K562 (cell line): ENCODE measurements at regions not wholly inside any gene's neighbourhood (a gene's known extent, or its start where the extent isn't known, plus 50 kb on each side); places are given as distances from the start of the nearest gene placed in this dataset.

ENCODE experiments used
- ATAC-seq: fragments of 200-7000 bp; cut with Tn5 transposase; 3 replicates; pipeline ENCODE4 v1.9.1; 2020; ENCODE audit warnings: moderate library complexity
- BruUV-seq: library from RNA; stranded (reverse); fragments of 400-500 nt; replicated peaks from 2 replicates; lab custom pipeline; 2021; lab: Mats Ljungman, UMichigan
- CTCF ChIA-PET: fragments of 300-600 bp; formaldehyde crosslinking; extraction: SDS; loops from one replicate; lab custom pipeline; 2021; ENCODE audit warnings: low intra/inter-chr PET ratio; lab: Yijun Ruan, JAX
- POLR2A ChIA-PET: fragments of 300-600, 350-650 bp; sonication (Branson Sonifier 250); formaldehyde crosslinking; extraction: SDS; loops from one replicate; lab custom pipeline; 2021; ENCODE audit warnings: antibody characterized with exemption, inconsistent platforms; lab: Yijun Ruan, JAX
- DNase-seq, 4 experiments: peaks; one replicate each; pipeline versions ENCODE4 v3.0.0 to v3.0.0-alpha.2; 2011 to 2018; ENCODE audit warnings: low spot score in 3 of 4, mixed read lengths in 3 of 4; ENCODE audit errors: extremely low read depth in 1 of 4
- FAIRE-seq: peaks from 2 replicates; lab custom pipeline; 2011; peaks lifted over from hg19 to GRCh38; lab: Jason Lieb, UNC
- H2AFZ ChIP-seq: 2 replicates; pipeline ENCODE4 v1.6.0; 2011; ENCODE audit warnings: low read depth, low read length, control low read depth, inconsistent platforms
- H3K27ac ChIP-seq: fragments of 200-600 bp; 3 replicates; pipeline ENCODE4 v1.8.0; 2011; ENCODE audit warnings: low read depth, mild to moderate bottlenecking, control low read depth, inconsistent platforms, low read length, moderate library complexity, mixed read lengths; ENCODE audit errors: extremely low read depth
- H3K27me3 ChIP-seq, 2 experiments: fragments of 300-600 bp in 1 of 2; 2 replicates in 1 of 2; 3 replicates in 1 of 2; pipeline versions ENCODE4 v1.6.0 to v1.8.0; 2011; ENCODE audit warnings: inconsistent platforms in 2 of 2, low read length in 2 of 2, mild to moderate bottlenecking in 1 of 2, mixed read lengths in 1 of 2, moderate library complexity in 1 of 2; ENCODE audit not compliant: control insufficient read depth in 2 of 2, insufficient read depth in 2 of 2
- H3K36me3 ChIP-seq: fragments of 300-600 bp; 3 replicates; pipeline ENCODE4 v1.8.0; 2011; ENCODE audit warnings: mild to moderate bottlenecking, low read length, inconsistent platforms; ENCODE audit not compliant: control insufficient read depth, insufficient read depth
- H3K4me1 ChIP-seq, 2 experiments: fragments of 200-600 bp in 1 of 2; replicated peaks in 1 of 2; 2 replicates in 1 of 2; 3 replicates in 1 of 2; pipeline versions ENCODE4 v1.5.1 to v1.8.0; 2011; ENCODE audit warnings: inconsistent platforms in 2 of 2, low read length in 2 of 2, mild to moderate bottlenecking in 1 of 2, mixed read lengths in 1 of 2, moderate library complexity in 1 of 2; ENCODE audit not compliant: control insufficient read depth in 2 of 2, insufficient read depth in 2 of 2
- H3K4me2 ChIP-seq: 2 replicates; pipeline ENCODE4 v1.6.1; 2011; ENCODE audit warnings: low read length, control low read depth, inconsistent platforms, mixed read lengths; ENCODE audit not compliant: insufficient read depth
- H3K4me3 ChIP-seq: fragments of 200-600 bp; sonication (generic), shearing (Covaris generic); 2 replicates; pipeline ENCODE4 v1.5.1; 2016; ENCODE audit warnings: control low read depth, inconsistent platforms
- H3K79me2 ChIP-seq: fragments of 200-600 bp; 3 replicates; pipeline ENCODE4 v1.8.0; 2011; ENCODE audit warnings: low read length, inconsistent platforms; ENCODE audit not compliant: control insufficient read depth, insufficient read depth
- H3K9ac ChIP-seq, 2 experiments: 2 replicates each; pipeline versions ENCODE4 v1.6.0 to v1.6.1; 2011; ENCODE audit warnings: low read depth in 2 of 2, low read length in 2 of 2, control low read depth in 1 of 2, inconsistent platforms in 1 of 2, mild to moderate bottlenecking in 1 of 2, mixed read lengths in 1 of 2; ENCODE audit not compliant: insufficient read depth in 1 of 2
- H3K9me1 ChIP-seq: one replicate; pipeline ENCODE4 v1.6.0; 2011; ENCODE audit warnings: inconsistent platforms, mild to moderate bottlenecking, low read length, moderate library complexity; ENCODE audit not compliant: control insufficient read depth, insufficient read depth
- H3K9me3 ChIP-seq: replicated peaks from 2 replicates; pipeline ENCODE4 v1.5.1; 2011; ENCODE audit warnings: low read depth, low read length, inconsistent platforms; ENCODE audit not compliant: control insufficient read depth, insufficient read depth
- H4K20me1 ChIP-seq: replicated peaks from 2 replicates; pipeline ENCODE4 v1.6.1; 2011; ENCODE audit warnings: low read length, inconsistent platforms, mixed read lengths; ENCODE audit not compliant: control insufficient read depth, insufficient read depth
- GTF2B ChIP-seq: IDR thresholded peaks from 2 replicates; pipeline ENCODE4 v1.6.1; 2011; ENCODE audit not compliant: insufficient read length; ENCODE audit errors: extremely low read depth
- KLF16 ChIP-seq: IDR thresholded peaks from 2 replicates; pipeline ENCODE4 v1.6.1; 2016; ENCODE audit warnings: antibody characterized with exemption
- RERE ChIP-seq: sonication (generic); formaldehyde crosslinking; IDR thresholded peaks from 2 replicates; pipeline ENCODE4 v1.8.0; 2023; ENCODE audit warnings: missing genetic modification reagents, mild to moderate bottlenecking, borderline replicate concordance
- ZFP30 ChIP-seq: fragments of 250-450 bp; sonication (Bioruptor Pico); IDR thresholded peaks from 2 replicates; pipeline ENCODE4 v1.8.0; 2022; ENCODE audit warnings: moderate library complexity, mild to moderate bottlenecking, inconsistent platforms, borderline replicate concordance
- ZNF140 ChIP-seq: fragments of 250-450 bp; sonication (Bioruptor Pico); IDR thresholded peaks from 2 replicates; pipeline ENCODE4 v1.8.0; 2021; ENCODE audit warnings: moderate library complexity, mild to moderate bottlenecking, inconsistent platforms
- WGBS: fragments of 100-300 bp; shearing (Covaris generic); methylation state at CpG from one replicate; pipeline ENCODE4 v1.1.6; 2016; ENCODE audit warnings: low coverage, mixed read lengths; ENCODE audit not compliant: insufficient coverage; ENCODE audit errors: missing lambda C conversion rate; 5-methylcytosine and 5-hydroxymethylcytosine counted together
- in situ Hi-C: fragments of 300-500 bp; cut with MboI; formaldehyde crosslinking; loops from 4 replicates; pipeline ENCODE4 v1.15.0; 2018; ENCODE audit warnings: inconsistent platforms, mixed read lengths
- intact Hi-C: fragments of 100-400 bp; cut with micrococcal nuclease; formaldehyde crosslinking; loops from 2 replicates; pipeline ENCODE4 v1.14.2; 2022

- Histone ChIP-seq H3K4me3 (no peak overlapping the region), H3K27ac (no peak overlapping the region), H3K36me3 (no peaks in the 10 kb centered on the region), H3K9me1 (no peaks in the 10 kb centered on the region), H3K4me2 (no peak overlapping the region), H3K9ac (no peak overlapping the region), H3K9me3 (no peaks in the 10 kb centered on the region), H2AFZ (no peak overlapping the region), H3K27me3 (peaks cover 19 to 41% of the 10 kb centered on the region in 2 experiments; a peak in 4 of 5 replicates), H3K4me1 (no peaks in the 10 kb centered on the region), H4K20me1 (no peaks in the 10 kb centered on the region), H3K79me2 (no peaks in the 10 kb centered on the region)
- ChIA-PET CTCF (no interaction called here), POLR2A (no interaction called here)
- intact Hi-C loops (no loop called here), in situ Hi-C loops (no loop called here)
- no TSS peak for BruUV-seq
- no peak for FAIRE-seq
- TF ChIP-seq RERE (CRISPR knock-in tag) (no peak), ZFP30 (CRISPR knock-in tag) (no peak), GTF2B (no peak), ZNF140 (no peak), KLF16 (no peak)
- no peak for ATAC-seq
- DNase-seq = no peak
- 0% methylated on average over 20 of the region's 20 CpGs for WGBS
These were observed 368.4 kb downstream of the IRX2 start for GRCh38 chr5:2382776-2383697.
